Spleen (tissue), 11 donors: ENCODE measurements at regions not wholly inside any gene's neighbourhood (a gene's known extent, or its start where the extent isn't known, plus 50 kb on each side); places are given as distances from the start of the nearest gene placed in this dataset.

Experiments
- DNase-seq: peaks from one replicate; pipeline ENCODE4 v3.0.0-alpha.2; 2020
- H3K27ac ChIP-seq, 8 donors: fragments of 200-600 bp; sonication (generic) in 7 of 8; 1 replicate in 4 of 8; 2 replicates in 4 of 8; pipeline versions ENCODE4 v1.5.0 to v1.8.0; 2016 to 2021; ENCODE audit warnings: inconsistent platforms in 4 of 8, mild to moderate bottlenecking in 4 of 8, moderate library complexity in 1 of 8
- H3K27me3 ChIP-seq, 7 donors: fragments of 200-600 bp; sonication (generic) in 6 of 7; replicated peaks in 1 of 7; 1 replicate in 4 of 7; 2 replicates in 3 of 7; pipeline versions ENCODE4 v1.5.0 to v1.8.0; 2016 to 2021; ENCODE audit warnings: inconsistent platforms in 3 of 7, mild to moderate bottlenecking in 1 of 7
- H3K36me3 ChIP-seq, 6 donors: fragments of 200-600 bp; sonication (generic) in 5 of 6; 1 replicate in 4 of 6; 2 replicates in 2 of 6; pipeline versions ENCODE4 v1.5.0 to v1.8.0; 2016 to 2021; ENCODE audit warnings: inconsistent platforms in 2 of 6
- H3K4me1 ChIP-seq, 6 donors: fragments of 200-600 bp; sonication (generic) in 5 of 6; 1 replicate in 3 of 6; 2 replicates in 3 of 6; pipeline versions ENCODE4 v1.5.0 to v1.8.0; 2016 to 2021; ENCODE audit warnings: inconsistent platforms in 3 of 6
- H3K4me3 ChIP-seq, 8 donors: fragments of 200-600 bp; sonication (generic) in 7 of 8; 1 replicate in 4 of 8; 2 replicates in 4 of 8; pipeline versions ENCODE4 v1.5.0 to v1.8.0; 2016 to 2021; ENCODE audit warnings: inconsistent platforms in 4 of 8, mild to moderate bottlenecking in 4 of 8, moderate library complexity in 2 of 8
- H3K9me3 ChIP-seq, 8 donors: fragments of 200-600 bp; sonication (generic) in 7 of 8; 1 replicate in 4 of 8; 2 replicates in 4 of 8; pipeline versions ENCODE4 v1.5.0 to v1.8.0; 2016 to 2021; ENCODE audit warnings: inconsistent platforms in 4 of 8
- POLR2A ChIP-seq, 3 donors: fragments of 450-650 bp; IDR thresholded peaks; one replicate each; pipeline ENCODE4 v1.5.1; 2017; ENCODE audit warnings: antibody characterized with exemption in 3 of 3, mild to moderate bottlenecking in 1 of 3
- POLR2AphosphoS5 ChIP-seq, 3 donors: sonication (generic); formaldehyde crosslinking; IDR thresholded peaks; one replicate each; pipeline ENCODE4 v1.5.1; 2017; ENCODE audit warnings: antibody characterized with exemption in 3 of 3
- WGBS, 5 donors: extraction: QIAGEN DNeasy Blood & Tissue Kit in 3 of 5; methylation state at CpG; one replicate each; pipeline versions ENCODE4 v1.1.5 to v1.1.7; 2013 to 2018; 5-methylcytosine and 5-hydroxymethylcytosine counted together
- intact Hi-C: fragments of 100-400 bp; cut with DNase I; formaldehyde crosslinking; loops from one replicate; pipeline ENCODE4 v1.15.0; 2023; ENCODE audit warnings: low total_unique reads
- TF ChIP-seq, protein P1 (sequence below), 11 experiments: fragments of 200-600 bp in 7 of 11; fragments of 450-650 bp in 4 of 11; sonication (generic) in 4 of 11; IDR thresholded peaks in 8 of 11; conservative IDR thresholded peaks in 3 of 11; 1 replicate in 7 of 11; 2 replicates in 4 of 11; pipeline versions ENCODE4 v1.4.0 to v1.8.0; 2016 to 2021; ENCODE audit warnings: antibody characterized with exemption in 11 of 11, inconsistent platforms in 4 of 11, mild to moderate bottlenecking in 1 of 11
- donor health status: healthy with polysubstance abuse.
- donor health status: DM: no; HTN: no; CAD: no; lungs with moderate emphysema.
- donor health status: DM: no; HTN: no; CAD: no.
- donor health status: Bipolar disorder and iron deficiency.
- donor health status: healthy.
- donor health status: DM: no; HTN: no; CAD: no.
- donor health status: DM: yes; HTN: yes; CAD: no.

DNA sequence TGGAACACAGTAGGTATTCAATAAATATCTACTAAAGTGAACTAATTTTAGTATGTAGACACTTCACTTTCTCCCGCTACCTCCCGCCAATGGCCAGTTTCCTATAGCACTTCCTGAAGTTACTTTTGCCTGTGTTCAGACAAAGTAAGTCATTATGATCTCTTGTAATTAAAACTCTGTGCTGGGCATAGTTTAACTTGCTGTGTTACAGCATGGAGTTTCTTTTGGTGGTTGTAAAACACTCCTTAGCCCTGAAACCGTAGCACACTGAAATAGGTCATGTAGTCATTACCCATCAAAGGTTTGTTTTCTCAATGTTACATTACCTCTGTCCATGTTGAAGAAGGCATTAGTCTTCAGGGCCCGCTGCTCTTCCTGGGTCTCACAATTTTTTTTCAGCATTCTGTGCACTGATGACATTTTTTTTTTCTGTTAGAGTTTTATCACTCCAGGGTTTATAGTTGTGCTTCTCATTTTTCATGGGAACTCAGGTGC, 54.0 kb upstream of the CENPW start:
- H3K4me1 ChIP-seq, result no peaks in the 10 kb centered on the region
- H3K27me3 ChIP-seq, result no peaks in the 10 kb centered on the region
- H3K4me3 ChIP-seq, result no peak overlapping the region
- DNase-seq, result no peak
- H3K27ac ChIP-seq, result no peak overlapping the region
- no peaks in the 10 kb centered on the region for H3K9me3 ChIP-seq
- TF ChIP-seq POLR2A (IDR thresholded peaks at IDR 0.05) (no peak), POLR2AphosphoS5 (IDR thresholded peaks at IDR 0.05) (no peak)
- TF ChIP-seq, protein P1, sequence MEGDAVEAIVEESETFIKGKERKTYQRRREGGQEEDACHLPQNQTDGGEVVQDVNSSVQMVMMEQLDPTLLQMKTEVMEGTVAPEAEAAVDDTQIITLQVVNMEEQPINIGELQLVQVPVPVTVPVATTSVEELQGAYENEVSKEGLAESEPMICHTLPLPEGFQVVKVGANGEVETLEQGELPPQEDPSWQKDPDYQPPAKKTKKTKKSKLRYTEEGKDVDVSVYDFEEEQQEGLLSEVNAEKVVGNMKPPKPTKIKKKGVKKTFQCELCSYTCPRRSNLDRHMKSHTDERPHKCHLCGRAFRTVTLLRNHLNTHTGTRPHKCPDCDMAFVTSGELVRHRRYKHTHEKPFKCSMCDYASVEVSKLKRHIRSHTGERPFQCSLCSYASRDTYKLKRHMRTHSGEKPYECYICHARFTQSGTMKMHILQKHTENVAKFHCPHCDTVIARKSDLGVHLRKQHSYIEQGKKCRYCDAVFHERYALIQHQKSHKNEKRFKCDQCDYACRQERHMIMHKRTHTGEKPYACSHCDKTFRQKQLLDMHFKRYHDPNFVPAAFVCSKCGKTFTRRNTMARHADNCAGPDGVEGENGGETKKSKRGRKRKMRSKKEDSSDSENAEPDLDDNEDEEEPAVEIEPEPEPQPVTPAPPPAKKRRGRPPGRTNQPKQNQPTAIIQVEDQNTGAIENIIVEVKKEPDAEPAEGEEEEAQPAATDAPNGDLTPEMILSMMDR (IDR thresholded peaks at IDR 0.05 in 8 of 11, conservative IDR thresholded peaks at IDR 0.05 in 3 of 11), result no peak
- no peaks in the 10 kb centered on the region for H3K36me3 ChIP-seq
- 73 to 81% (median 81%) methylated on average over 4 of the region's 4 CpGs for WGBS, 5 donors
- intact Hi-C loops, result no loop called here
